IPS-20b (cell line): ENCODE measurements at regions not wholly inside any gene's neighbourhood (a gene's known extent, or its start where the extent isn't known, plus 50 kb on each side); places are given as distances from the start of the nearest gene placed in this dataset.
"Not testable (repeated sequence)": the region's sequence is repeated elsewhere in the genome, so short reads cannot be mapped to it uniquely, and the experiment has no call there.

Source experiments
- H3K27ac ChIP-seq: one replicate; pipeline ENCODE4 v1.5.1; 2013; ENCODE audit warnings: low read length
- H3K27me3 ChIP-seq: 2 replicates; pipeline ENCODE4 v1.6.1; 2013; ENCODE audit warnings: mild to moderate bottlenecking, low read length, inconsistent platforms; ENCODE audit not compliant: insufficient read depth
- H3K36me3 ChIP-seq: 2 replicates; pipeline ENCODE4 v1.6.1; 2013; ENCODE audit warnings: low read depth, mild to moderate bottlenecking, inconsistent platforms, low read length, moderate library complexity; ENCODE audit not compliant: insufficient read depth
- H3K4me1 ChIP-seq: 2 replicates; pipeline ENCODE4 v1.6.1; 2013; ENCODE audit warnings: mild to moderate bottlenecking, control low read depth, inconsistent platforms, low read length, moderate library complexity; ENCODE audit not compliant: insufficient read depth
- H3K4me3 ChIP-seq: 2 replicates; pipeline ENCODE4 v1.5.1; 2013; ENCODE audit warnings: mild to moderate bottlenecking, low read length, inconsistent platforms
- H3K9ac ChIP-seq: 2 replicates; pipeline ENCODE4 v1.6.1; 2013; ENCODE audit warnings: low read depth, mild to moderate bottlenecking, inconsistent platforms, low read length, moderate library complexity
- H3K9me3 ChIP-seq: 2 replicates; pipeline ENCODE4 v1.6.1; 2013; ENCODE audit warnings: mild to moderate bottlenecking, low read depth, low read length, inconsistent platforms; ENCODE audit not compliant: insufficient read depth

DNA sequence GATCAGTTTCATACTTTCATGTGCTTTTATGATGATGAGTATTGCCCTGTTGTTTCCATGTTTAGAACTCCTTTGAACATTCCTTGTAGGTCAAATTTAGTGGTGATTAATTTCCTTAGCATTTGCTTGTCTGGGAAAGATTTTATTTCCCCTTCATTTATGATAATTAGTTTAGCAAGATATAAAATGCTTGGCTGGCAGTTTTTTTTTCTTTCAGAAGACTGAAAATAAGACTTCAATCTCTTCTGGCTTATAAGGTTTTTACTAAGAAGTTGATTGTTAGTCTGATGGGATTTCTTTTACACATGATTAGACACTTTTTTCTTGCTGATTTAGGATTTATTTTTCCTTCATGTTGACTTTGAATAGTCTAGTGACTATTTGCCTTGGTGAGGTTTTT is 238.9 kb upstream of the ADCY2 start:
- Histone ChIP-seq H3K27me3 (no peaks in the 10 kb centered on the region), H3K9ac (no peak overlapping the region), H3K36me3 (no peaks in the 10 kb centered on the region), H3K4me3 (no peak overlapping the region), H3K9me3 (peaks cover 6% of the 10 kb centered on the region; the same call in 1 of the 2 replicates), H3K27ac (no peak overlapping the region), H3K4me1 (no peaks in the 10 kb centered on the region)

DNA sequence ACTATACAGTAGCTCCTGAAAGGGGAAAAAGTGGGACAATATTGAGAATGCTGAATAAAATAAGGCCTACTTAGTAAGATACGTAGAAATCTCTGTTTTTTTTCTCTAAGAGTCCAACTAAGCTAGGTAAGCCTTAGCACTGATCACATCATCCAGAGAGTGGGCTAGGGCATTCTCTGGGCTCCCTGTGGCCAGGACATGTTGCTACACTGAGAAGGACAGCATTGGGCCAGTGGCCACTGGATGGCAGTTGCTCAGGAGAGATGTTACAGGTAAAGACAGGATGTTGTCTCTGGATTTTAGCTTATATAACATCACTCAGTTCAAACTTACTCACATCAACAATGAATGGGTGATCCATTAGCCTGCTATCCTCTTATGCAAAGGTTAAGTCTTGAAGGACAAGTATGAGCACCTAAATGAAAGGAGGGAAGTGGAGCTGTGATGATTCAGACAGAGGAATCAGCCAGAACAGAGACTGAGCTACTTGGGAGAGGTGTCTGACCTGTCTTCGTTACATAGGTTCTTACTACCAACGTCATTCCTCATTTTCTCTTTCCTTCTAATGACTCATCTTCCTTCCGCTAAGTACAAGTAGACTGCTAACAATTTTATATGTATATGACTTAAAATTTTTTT is 226.6 kb upstream of the ADCY2 start:
- H3K27ac ChIP-seq, result no peak overlapping the region
- H3K4me3 ChIP-seq, result no peak overlapping the region
- no peaks in the 10 kb centered on the region for H3K27me3 ChIP-seq
- no peaks in the 10 kb centered on the region for H3K36me3 ChIP-seq
- H3K4me1 ChIP-seq, result no peaks in the 10 kb centered on the region
- H3K9me3 ChIP-seq, result no peaks in the 10 kb centered on the region
- no peak overlapping the region for H3K9ac ChIP-seq

DNA sequence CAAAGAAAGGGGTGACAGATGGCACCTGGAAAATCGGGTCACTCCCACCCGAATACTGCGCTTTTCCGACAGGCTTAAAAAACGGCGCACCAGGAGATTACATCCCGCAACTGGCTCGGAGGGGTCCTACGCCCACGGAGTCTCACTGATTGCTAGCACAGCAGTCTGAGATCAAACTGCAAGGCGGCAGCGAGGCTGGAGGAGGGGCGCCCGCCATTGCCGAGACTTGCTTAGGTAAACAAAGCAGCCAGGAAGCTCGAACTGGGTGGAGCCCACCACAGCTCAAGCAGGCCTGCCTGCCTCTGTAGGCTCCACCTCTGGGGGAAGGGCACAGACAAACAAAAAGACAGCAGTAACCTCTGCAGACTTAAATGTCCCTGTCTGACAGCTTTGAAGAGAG is 225.2 kb upstream of the ADCY2 start:
- H3K9ac ChIP-seq, result not testable (repeated sequence)

DNA sequence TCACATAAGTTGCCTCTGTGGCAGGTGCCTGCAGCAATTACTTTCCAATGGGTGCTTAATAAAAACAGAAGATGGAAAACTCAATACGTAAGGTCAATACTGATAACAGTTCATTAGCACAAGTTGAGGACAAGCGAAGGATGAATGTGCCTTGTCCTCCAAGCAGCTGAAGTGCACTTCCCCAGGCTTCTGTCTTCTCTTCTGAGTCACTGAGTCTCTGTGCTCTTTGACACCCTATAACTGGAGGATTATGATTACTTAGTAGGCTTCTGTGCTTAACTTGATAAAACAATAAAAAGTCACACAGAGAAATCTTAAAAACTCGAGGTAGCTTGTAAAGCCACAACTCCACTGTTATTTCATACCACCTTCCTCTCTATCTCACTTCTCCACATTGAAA is 216.6 kb upstream of the ADCY2 start:
- Histone ChIP-seq H3K4me1 (no peaks in the 10 kb centered on the region), H3K36me3 (no peaks in the 10 kb centered on the region), H3K9me3 (no peaks in the 10 kb centered on the region), H3K9ac (no peak overlapping the region), H3K27me3 (no peaks in the 10 kb centered on the region), H3K27ac (no peak overlapping the region), H3K4me3 (no peak overlapping the region)

More for the DNA sequence above, 225.2 kb upstream of the ADCY2 start:
- not testable (repeated sequence) for H3K4me1 ChIP-seq, H3K4me3 ChIP-seq, H3K9me3 ChIP-seq, H3K36me3 ChIP-seq, H3K27me3 ChIP-seq, H3K27ac ChIP-seq

DNA sequence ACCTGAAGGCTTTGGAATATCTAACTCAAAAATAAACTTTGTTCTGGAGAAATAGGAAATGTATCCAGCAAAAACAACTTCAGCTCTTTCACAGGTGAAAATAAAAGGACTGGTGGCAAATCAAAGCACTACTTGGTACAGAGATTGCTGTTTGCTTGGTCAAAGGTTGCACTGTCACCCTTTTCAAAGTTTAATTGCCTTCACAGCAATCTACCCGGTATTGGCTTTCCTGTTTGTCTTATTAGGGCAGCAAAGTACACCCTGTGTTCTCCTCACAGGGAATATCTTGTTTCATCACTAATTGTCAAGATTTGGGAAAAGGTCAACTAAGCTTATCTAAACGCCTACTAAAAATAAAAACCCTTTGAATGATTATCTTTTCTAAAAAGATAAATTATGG is 214.1 kb upstream of the ADCY2 start:
- no peaks in the 10 kb centered on the region for H3K27me3 ChIP-seq
- H3K9me3 ChIP-seq, result no peaks in the 10 kb centered on the region
- no peaks in the 10 kb centered on the region for H3K36me3 ChIP-seq
- no peak overlapping the region for H3K27ac ChIP-seq
- H3K4me3 ChIP-seq, result no peak overlapping the region
- H3K9ac ChIP-seq, result no peak overlapping the region
- H3K4me1 ChIP-seq, result no peaks in the 10 kb centered on the region

DNA sequence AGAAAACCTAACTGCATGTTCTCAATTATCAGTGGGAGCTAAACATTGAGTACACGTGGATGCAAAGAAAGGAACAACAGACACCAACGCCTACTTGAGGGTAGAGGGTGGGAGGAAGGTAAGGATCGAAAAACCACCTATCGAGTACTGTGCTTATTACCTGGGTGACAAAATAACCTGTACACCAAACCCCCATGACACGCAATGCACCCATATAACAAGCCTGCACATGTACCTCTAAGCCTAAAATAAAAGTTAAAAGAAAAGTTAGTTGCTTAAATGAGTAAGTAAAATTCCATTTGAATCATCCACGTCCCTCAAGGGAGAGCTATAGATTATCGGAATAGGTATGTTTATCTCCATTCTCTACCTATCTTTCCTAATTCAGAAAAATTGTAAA is 210.2 kb upstream of the ADCY2 start:
- Histone ChIP-seq H3K4me3 (no peak overlapping the region), H3K27ac (no peak overlapping the region), H3K9me3 (no peaks in the 10 kb centered on the region), H3K9ac (no peak overlapping the region), H3K36me3 (no peaks in the 10 kb centered on the region), H3K4me1 (no peaks in the 10 kb centered on the region), H3K27me3 (no peaks in the 10 kb centered on the region)

DNA sequence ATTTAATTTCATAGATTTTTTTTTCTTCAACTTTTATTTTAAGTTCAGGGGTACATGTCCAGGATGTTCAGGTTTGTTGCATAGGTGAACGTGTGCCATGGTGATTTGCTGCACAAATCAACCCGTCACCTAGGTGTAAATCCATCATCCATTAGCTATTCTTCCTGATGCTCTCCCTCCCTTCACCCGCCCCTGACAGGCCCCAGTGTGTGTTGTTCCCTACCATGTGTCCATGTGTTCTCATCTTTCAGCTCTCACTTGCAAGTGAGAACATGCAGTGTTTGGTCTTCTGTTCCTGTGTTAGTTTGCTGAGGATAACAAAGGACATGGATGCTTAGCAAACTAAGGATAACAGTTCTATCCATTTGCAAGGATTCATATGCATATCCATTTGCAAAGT is 209.1 kb upstream of the ADCY2 start:
- Histone ChIP-seq H3K27ac (no peak overlapping the region), H3K4me3 (no peak overlapping the region), H3K4me1 (no peaks in the 10 kb centered on the region), H3K9ac (no peak overlapping the region), H3K27me3 (no peaks in the 10 kb centered on the region), H3K36me3 (no peaks in the 10 kb centered on the region), H3K9me3 (no peaks in the 10 kb centered on the region)

DNA sequence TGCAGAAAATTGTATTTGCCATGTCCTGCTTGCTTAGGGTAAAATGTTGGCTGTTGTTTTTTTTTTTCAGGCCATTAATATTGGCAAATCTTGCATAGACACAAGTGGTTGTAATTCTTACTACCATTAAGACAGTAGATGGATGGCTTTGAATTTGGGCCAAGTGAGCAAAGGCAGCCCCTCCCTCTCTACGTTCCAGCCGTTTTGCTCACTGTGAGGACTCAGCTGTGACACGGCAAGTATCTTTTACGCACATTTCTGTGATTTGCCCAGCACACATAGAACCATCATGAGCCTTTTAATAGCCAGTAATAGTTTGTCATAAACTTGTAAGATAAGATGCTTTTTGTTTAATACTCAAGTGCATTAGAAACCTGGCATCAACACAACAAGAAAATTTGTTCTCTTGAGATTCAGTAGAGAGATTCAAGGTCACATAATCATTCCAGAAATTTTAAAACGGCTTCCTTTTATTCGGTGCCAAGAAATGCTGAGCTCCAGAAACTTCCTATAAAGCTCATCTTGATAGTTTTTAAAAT is 205.2 kb upstream of the ADCY2 start:
- H3K4me1 ChIP-seq, result no peaks in the 10 kb centered on the region
- H3K36me3 ChIP-seq, result no peaks in the 10 kb centered on the region
- no peak overlapping the region for H3K27ac ChIP-seq
- no peak overlapping the region for H3K4me3 ChIP-seq
- no peaks in the 10 kb centered on the region for H3K9me3 ChIP-seq
- no peaks in the 10 kb centered on the region for H3K27me3 ChIP-seq
- H3K9ac ChIP-seq, result no peak overlapping the region

DNA sequence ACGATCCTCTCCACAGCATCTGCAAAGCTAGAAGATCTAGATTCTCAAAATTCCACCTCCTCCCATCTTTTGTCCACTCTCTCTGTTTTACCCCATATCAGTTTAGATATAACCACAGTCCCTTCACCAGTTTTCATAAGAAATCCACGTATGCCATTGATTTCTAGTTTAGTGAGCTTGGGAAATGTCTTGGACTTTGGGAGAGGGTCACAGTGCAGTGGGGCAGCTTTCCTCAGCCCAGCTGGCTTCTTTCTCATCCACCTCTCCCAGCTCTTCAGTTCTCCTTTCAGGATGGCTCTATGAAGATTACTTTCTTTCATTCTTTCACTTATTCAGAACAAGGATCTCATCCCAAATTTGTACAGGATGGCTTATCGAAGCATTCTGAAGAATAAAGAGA is 203.9 kb upstream of the ADCY2 start:
- Histone ChIP-seq H3K36me3 (no peaks in the 10 kb centered on the region), H3K4me1 (no peaks in the 10 kb centered on the region), H3K27me3 (no peaks in the 10 kb centered on the region), H3K9me3 (no peaks in the 10 kb centered on the region), H3K4me3 (no peak overlapping the region), H3K27ac (no peak overlapping the region), H3K9ac (no peak overlapping the region)

DNA sequence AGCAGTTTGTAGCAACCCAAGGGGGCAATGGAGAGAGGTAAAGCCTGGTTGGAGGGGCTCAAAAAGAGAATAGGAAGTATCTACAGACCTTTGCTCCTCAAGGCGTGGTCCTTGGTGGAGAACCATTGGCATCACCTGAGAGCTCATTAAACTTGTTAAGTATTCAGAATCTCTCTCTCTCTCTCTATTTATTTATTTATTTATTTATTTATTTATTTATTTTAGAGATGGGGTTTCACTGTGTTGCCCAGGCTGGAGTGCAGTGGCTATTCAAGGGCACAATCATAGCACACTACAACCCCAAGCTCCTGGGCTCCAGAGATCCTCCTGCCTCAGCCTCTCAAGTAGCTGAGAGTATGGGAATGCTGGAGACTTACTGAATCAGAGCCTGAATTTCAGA is 193.1 kb upstream of the ADCY2 start:
- Histone ChIP-seq H3K27me3 (no peaks in the 10 kb centered on the region), H3K4me3 (no peak overlapping the region), H3K4me1 (no peaks in the 10 kb centered on the region), H3K27ac (no peak overlapping the region), H3K9me3 (no peaks in the 10 kb centered on the region), H3K36me3 (no peaks in the 10 kb centered on the region), H3K9ac (no peak overlapping the region)

DNA sequence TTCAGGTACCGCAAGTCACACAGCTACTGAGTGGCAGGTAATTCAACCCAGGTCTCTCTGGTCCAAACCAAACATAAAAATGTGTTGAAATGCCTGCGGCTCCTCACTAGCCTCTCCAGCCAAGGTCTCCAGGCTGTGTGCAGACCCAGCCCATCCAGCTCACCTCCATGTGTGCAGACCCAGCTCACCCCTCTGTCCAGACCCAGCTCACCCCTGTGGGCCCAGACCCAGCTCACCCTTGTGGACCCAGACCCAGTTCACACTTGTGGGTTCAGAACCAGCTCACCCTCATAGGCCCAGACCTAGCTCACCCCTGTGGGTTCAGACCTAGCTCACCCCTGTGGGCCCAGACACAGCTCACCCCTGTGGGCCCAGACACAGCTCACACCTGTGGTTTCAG is 188.0 kb upstream of the ADCY2 start:
- H3K9me3 ChIP-seq, result no peaks in the 10 kb centered on the region
- no peak overlapping the region for H3K9ac ChIP-seq
- H3K4me1 ChIP-seq, result no peaks in the 10 kb centered on the region
- H3K27ac ChIP-seq, result no peak overlapping the region
- H3K4me3 ChIP-seq, result no peak overlapping the region
- no peaks in the 10 kb centered on the region for H3K36me3 ChIP-seq
- H3K27me3 ChIP-seq, result no peaks in the 10 kb centered on the region

DNA sequence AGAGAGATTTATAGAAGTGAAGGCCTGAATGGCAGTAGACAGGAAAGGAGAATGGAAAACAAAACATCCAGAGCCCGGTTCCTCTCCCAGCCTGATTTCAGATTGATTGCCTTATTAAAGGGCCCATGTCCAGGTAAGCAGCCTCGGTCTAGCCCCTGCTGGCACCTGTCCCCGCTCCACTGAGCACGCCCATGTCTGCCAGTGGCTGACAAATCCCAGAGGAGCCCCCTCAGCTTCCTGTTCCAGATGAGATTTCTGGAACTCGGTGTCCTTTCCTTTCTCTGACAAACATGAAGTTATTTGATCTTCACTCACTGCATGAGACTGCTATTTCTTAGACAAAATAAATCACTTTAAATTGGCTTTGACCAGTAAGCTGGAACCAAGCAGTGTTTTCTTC is 187.0 kb upstream of the ADCY2 start:
- Histone ChIP-seq H3K4me1 (no peaks in the 10 kb centered on the region), H3K27ac (no peak overlapping the region), H3K27me3 (no peaks in the 10 kb centered on the region), H3K9me3 (no peaks in the 10 kb centered on the region), H3K36me3 (no peaks in the 10 kb centered on the region), H3K9ac (no peak overlapping the region), H3K4me3 (no peak overlapping the region)
